ENCODE measurements at regions not wholly inside any gene's neighbourhood (a gene's known extent, or its start where the extent isn't known, plus 50 kb on each side); places are given as distances from the start of the nearest gene placed in this dataset.

DNA sequence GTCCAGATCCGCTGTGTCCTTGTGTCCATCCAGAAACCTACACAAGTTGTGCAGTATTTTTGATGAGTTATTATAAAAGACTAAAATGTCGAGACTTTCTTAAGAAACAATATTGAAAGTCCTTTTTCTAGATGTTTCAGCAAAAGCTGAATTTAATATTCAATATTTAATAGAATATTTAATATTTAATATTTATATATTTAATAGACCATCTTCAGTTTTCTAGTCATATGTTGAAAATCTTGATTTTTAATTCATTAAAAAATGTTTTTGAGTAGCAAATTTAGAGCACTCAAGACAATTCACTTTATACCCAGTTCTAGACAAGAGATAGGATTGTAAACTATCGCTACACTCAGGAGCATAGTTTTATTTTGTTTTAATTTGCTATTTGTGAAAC lies 447.8 kb downstream of the SLITRK5 start:
- Histone ChIP-seq H3K4me1 (no peaks in the 10 kb centered on the region), H3K4me3 (no peak overlapping the region), H3K36me3 (no peaks in the 10 kb centered on the region), H3K27me3 (no peaks in the 10 kb centered on the region), H3K9me3 (replicated peaks) (no peaks in the 10 kb centered on the region), H3K27ac (no peak overlapping the region)
- DNase-seq = no peak

DNA sequence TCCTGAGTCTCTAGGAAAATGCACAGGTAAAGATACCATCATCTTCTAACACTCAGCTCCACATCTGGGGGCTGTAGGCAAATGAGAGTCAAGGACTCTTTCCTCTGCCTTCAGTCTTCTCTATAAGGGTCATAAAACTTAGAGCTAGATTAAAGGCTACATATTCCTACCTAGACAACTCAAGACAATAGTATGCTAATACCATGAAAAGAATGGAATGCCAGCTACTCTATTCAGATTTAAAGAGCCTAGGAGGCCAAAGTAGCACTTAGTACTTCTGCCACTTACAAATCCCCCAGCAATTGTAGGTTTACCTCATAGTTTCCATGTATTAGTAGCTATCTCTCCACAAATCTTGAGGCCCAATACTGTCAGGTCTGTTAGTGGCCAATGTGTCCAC lies 453.0 kb downstream of the SLITRK5 start:
- Histone ChIP-seq H3K4me3 (no peak overlapping the region), H3K4me1 (no peaks in the 10 kb centered on the region), H3K27me3 (no peaks in the 10 kb centered on the region), H3K27ac (no peak overlapping the region), H3K36me3 (no peaks in the 10 kb centered on the region), H3K9me3 (replicated peaks) (no peaks in the 10 kb centered on the region)
- no peak for DNase-seq

- no peaks in the 10 kb centered on the region for H3K27me3 ChIP-seq
- DNase-seq = no peak
- H3K9me3 ChIP-seq (replicated peaks) = no peaks in the 10 kb centered on the region
- no peak overlapping the region for H3K4me3 ChIP-seq
- no peak overlapping the region for H3K27ac ChIP-seq
- H3K4me1 ChIP-seq = no peaks in the 10 kb centered on the region
- no peaks in the 10 kb centered on the region for H3K36me3 ChIP-seq
Measured at GRCh38 chr13:88125055-88125454, 453.9 kb downstream of the SLITRK5 start.

DNA sequence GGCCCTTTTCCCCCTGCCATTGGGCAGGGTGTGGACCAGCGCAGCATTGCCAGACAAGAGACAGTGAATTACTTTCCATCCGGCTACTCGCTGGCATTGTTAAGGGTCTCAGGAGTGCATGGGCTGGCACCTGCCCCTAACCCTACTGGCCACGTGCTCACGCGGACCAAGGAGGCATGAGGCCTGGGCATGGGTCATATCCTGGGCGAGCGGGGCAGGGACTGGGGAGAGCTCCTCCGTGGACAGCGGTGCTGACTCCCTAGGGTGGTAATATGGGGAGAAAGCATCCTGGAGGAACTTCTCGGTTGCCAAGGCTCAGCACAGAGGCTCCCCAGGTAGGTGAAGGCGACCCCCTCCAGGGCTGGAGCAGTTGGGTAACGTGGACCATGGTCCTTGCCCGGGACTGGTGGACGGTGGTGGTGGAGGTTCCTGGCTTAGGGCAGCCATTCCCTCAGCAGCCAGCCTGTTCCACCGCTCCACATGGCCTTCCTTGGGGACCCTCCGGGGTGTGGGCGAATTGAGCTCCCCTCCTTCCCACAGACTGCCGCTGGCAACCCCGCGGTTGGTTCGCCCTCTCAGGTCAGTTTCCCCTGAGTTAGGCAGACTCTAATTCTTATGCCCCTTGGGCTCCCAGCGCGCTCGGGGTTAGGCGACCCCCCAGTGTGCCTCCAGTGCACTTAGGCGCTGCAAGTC lies 465.1 kb downstream of the SLITRK5 start:
- H3K9me3 ChIP-seq (replicated peaks) = no peaks in the 10 kb centered on the region
- H3K4me1 ChIP-seq = no peaks in the 10 kb centered on the region
- H3K36me3 ChIP-seq = no peaks in the 10 kb centered on the region
- H3K4me3 ChIP-seq = no peak overlapping the region
- no peak for DNase-seq
- no peak overlapping the region for H3K27ac ChIP-seq
- no peaks in the 10 kb centered on the region for H3K27me3 ChIP-seq

DNA sequence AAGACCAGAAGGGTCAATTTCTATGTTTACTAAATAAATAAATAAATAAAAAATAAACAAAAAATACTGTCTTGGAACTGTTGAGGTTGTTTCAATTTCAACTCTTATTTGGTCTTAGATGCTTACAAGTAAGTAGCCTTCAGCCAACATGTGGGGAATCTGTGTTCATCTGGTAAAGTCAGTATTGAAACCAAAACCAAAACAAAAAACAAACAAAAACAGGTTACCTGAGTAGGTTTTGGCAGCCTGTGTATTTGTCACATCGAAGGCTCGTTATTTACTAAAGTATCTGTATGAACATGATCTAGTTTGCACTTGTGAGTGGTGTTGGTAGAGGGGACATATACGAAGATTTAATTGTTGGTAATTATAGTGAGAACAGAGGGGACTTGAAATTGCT lies 471.5 kb downstream of the SLITRK5 start:
- Histone ChIP-seq H3K9me3 (replicated peaks) (no peaks in the 10 kb centered on the region), H3K4me1 (no peaks in the 10 kb centered on the region), H3K36me3 (no peaks in the 10 kb centered on the region), H3K27me3 (no peaks in the 10 kb centered on the region), H3K27ac (no peak overlapping the region), H3K4me3 (no peak overlapping the region)
- no peak for DNase-seq

DNA sequence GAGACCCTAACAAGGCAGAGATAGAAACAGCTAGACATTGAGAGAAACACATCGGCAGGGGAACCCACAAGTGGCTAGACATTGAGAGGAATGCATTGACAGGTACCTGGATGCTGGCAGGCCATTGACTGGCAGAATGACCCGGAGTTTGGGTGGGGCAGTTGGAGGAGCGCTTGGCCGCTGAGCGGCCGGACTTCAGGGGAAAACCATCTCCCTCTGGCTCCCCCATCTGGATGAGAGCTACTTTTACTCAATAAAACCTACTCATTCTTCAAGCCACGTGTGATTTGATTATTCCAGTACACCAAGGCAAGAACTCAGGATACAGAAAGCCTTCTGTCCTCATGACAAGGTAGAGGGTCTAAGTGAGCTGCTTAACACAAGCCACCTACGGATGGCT lies 473.4 kb downstream of the SLITRK5 start:
- no peak overlapping the region for H3K27ac ChIP-seq
- H3K4me1 ChIP-seq = no peaks in the 10 kb centered on the region
- no peaks in the 10 kb centered on the region for H3K9me3 ChIP-seq (replicated peaks)
- DNase-seq = peak in 1 of 2 experiments; percentile 9
- no peaks in the 10 kb centered on the region for H3K36me3 ChIP-seq
- H3K27me3 ChIP-seq = no peaks in the 10 kb centered on the region
- peak overlapping the region; percentile 40 for H3K4me3 ChIP-seq

DNA sequence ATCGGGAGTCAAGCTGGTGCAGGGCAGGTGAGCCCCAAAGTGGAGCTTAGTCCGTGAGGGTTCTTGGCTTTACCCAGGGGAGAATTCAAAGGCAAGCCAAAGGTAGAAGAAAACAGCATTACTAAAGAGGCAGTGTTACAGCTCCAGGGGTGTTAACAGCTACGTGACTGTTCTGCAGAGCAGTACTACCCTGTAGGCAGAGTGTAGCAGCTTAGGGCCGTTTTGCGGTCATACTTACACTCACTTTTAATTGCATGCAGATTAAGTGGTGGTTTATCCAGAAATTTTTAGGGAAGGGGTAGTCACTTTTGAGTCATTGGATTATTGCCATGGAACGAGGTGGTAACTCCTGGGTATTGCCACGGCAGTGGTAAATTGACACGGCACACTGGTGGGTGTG lies 482.2 kb downstream of the SLITRK5 start:
- Histone ChIP-seq H3K36me3 (no peaks in the 10 kb centered on the region), H3K27ac (no peak overlapping the region), H3K4me1 (no peaks in the 10 kb centered on the region), H3K27me3 (no peaks in the 10 kb centered on the region), H3K4me3 (no peak overlapping the region), H3K9me3 (replicated peaks) (no peaks in the 10 kb centered on the region)
- DNase-seq = no peak

DNA sequence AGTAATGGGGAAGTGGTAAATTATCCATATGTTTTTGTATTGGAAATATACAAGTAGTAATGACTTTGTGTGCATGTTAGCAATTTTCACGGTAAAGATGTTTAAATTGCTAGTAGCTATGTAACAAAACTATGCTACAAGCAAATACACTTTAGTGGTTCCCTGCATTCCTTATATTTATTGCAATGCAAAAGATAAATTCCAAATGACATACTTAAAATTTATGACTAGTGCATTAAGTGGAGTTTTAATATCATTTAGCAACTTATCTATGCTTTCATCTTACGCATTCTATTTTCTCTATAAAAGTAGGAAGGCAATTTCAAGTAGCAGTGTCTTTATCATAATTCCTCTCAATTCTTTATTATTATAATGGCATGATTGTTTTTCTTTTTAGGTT lies 482.8 kb downstream of the SLITRK5 start:
- Histone ChIP-seq H3K4me1 (no peaks in the 10 kb centered on the region), H3K36me3 (no peaks in the 10 kb centered on the region), H3K27ac (no peak overlapping the region), H3K4me3 (no peak overlapping the region), H3K9me3 (replicated peaks) (no peaks in the 10 kb centered on the region), H3K27me3 (no peaks in the 10 kb centered on the region)
- DNase-seq = no peak

GRCh38 chr13:88162076-88162702 lies 491.0 kb downstream of the SLITRK5 start:
- H3K27ac ChIP-seq = no peak overlapping the region
- H3K36me3 ChIP-seq = no peaks in the 10 kb centered on the region
- H3K27me3 ChIP-seq = no peaks in the 10 kb centered on the region
- H3K4me3 ChIP-seq = no peak overlapping the region
- no peaks in the 10 kb centered on the region for H3K4me1 ChIP-seq
- DNase-seq = no peak
- H3K9me3 ChIP-seq (replicated peaks) = no peaks in the 10 kb centered on the region

DNA sequence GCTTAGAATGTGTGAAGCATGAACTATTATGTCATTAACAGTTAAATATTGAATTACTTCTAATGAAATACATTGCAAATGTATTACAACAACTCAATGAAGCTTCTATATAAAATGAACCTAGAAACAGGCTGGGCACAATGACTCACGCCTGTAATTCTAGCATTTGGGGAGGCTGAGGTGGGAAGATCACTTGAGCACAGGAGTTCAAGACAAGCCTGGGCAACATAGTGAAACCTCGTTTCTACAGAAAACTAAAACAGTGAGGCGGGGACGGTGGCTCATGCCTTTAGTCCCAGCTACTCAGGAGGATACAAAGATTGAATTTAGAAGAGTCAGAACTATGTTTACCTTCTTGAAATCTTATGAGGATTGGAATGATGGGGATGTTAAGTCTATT lies 505.1 kb downstream of the SLITRK5 start:
- Histone ChIP-seq H3K27ac (no peak overlapping the region), H3K27me3 (no peaks in the 10 kb centered on the region), H3K4me1 (no peaks in the 10 kb centered on the region), H3K36me3 (no peaks in the 10 kb centered on the region), H3K4me3 (no peak overlapping the region), H3K9me3 (replicated peaks) (no peaks in the 10 kb centered on the region)
- no peak for DNase-seq

DNA sequence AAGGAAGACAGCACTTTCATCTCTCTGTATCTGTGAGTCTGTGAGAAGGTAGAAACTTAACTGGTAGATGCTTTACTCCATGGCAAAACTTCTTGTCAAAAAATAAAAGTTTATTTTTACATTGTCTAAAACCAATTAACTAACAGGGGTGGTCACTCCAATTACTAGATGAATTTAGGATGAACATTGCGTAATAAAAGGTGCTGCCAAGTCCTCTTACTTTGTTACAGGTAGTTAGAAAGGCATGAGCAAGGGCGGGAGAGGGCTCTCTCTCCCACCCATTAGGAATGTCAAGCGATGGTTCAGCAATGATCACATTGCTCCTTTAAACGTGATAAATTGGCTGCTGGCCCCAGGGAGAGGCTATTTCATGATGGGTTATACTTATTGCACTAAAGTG lies 512.3 kb downstream of the SLITRK5 start:
- Histone ChIP-seq H3K27me3 (no peaks in the 10 kb centered on the region), H3K9me3 (replicated peaks) (no peaks in the 10 kb centered on the region), H3K36me3 (no peaks in the 10 kb centered on the region), H3K27ac (no peak overlapping the region), H3K4me3 (no peak overlapping the region), H3K4me1 (no peaks in the 10 kb centered on the region)
- DNase-seq = no peak

GRCh38 chr13:88188986-88189385 lies 517.8 kb downstream of the SLITRK5 start:
- no peak for DNase-seq
- H3K27ac ChIP-seq = no peak overlapping the region

GRCh38 chr13:88189728-88190127 lies 518.6 kb downstream of the SLITRK5 start:
- H3K9me3 ChIP-seq (replicated peaks) = no peaks in the 10 kb centered on the region
- H3K36me3 ChIP-seq = no peaks in the 10 kb centered on the region
- H3K4me1 ChIP-seq = no peaks in the 10 kb centered on the region
- no peak overlapping the region for H3K27ac ChIP-seq
- no peak for DNase-seq
- no peaks in the 10 kb centered on the region for H3K27me3 ChIP-seq
- no peak overlapping the region for H3K4me3 ChIP-seq

More at GRCh38 chr13:88188986-88189385, 517.8 kb downstream of the SLITRK5 start:
- Histone ChIP-seq H3K9me3 (replicated peaks) (no peaks in the 10 kb centered on the region), H3K4me3 (no peak overlapping the region), H3K4me1 (no peaks in the 10 kb centered on the region), H3K27me3 (no peaks in the 10 kb centered on the region), H3K36me3 (no peaks in the 10 kb centered on the region)

GRCh38 chr13:88196106-88196505 lies 524.9 kb downstream of the SLITRK5 start:
- H3K27ac ChIP-seq = no peak overlapping the region
- H3K36me3 ChIP-seq = no peaks in the 10 kb centered on the region
- DNase-seq = peak; percentile 2 to 8
- no peak overlapping the region for H3K4me3 ChIP-seq
- H3K9me3 ChIP-seq (replicated peaks) = no peaks in the 10 kb centered on the region
- H3K4me1 ChIP-seq = no peaks in the 10 kb centered on the region
- no peaks in the 10 kb centered on the region for H3K27me3 ChIP-seq

- Histone ChIP-seq H3K9me3 (replicated peaks) (no peaks in the 10 kb centered on the region), H3K4me1 (no peaks in the 10 kb centered on the region), H3K27ac (no peak overlapping the region), H3K27me3 (no peaks in the 10 kb centered on the region), H3K36me3 (no peaks in the 10 kb centered on the region), H3K4me3 (no peak overlapping the region)
- no peak for DNase-seq
Measured at GRCh38 chr13:88217372-88217771, 546.2 kb downstream of the SLITRK5 start.

GRCh38 chr13:88217883-88218282 lies 546.7 kb downstream of the SLITRK5 start:
- Histone ChIP-seq H3K4me3 (no peak overlapping the region), H3K27ac (no peak overlapping the region), H3K9me3 (replicated peaks) (no peaks in the 10 kb centered on the region), H3K36me3 (no peaks in the 10 kb centered on the region), H3K4me1 (no peaks in the 10 kb centered on the region), H3K27me3 (no peaks in the 10 kb centered on the region)
- no peak for DNase-seq
